ENCODE measurements at regions not wholly inside any gene's neighbourhood (a gene's known extent, or its start where the extent isn't known, plus 50 kb on each side); places are given as distances from the start of the nearest gene placed in this dataset.

DNA sequence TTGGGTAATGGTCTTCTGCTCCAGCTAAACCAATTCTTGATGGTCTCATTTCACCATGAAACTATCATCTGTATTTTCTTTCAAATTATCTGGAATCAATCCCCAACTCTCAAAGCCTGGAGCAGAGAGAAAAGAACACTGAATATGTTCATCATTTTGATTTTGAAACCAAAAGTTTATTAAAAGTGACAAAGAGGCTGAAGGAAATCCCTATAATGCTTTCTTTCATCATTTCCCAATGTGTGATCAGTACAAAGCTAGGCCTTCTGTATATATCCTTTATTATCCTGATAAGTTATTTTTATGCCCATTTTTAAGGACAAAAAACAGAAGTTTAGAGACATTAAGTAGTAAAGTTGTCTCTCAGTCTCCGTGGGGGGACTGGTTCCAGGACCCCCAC is 50.1 kb upstream of the MBNL1 start:
- DNase-seq (no peak), FAIRE-seq (no peak), ATAC-seq (no peak)
- no peaks in the 10 kb centered on the region for H3K9me3 ChIP-seq
- no peaks in the 10 kb centered on the region for H3K27me3 ChIP-seq
- 88 to 91% methylated on average over 1 of the region's 1 CpG for WGBS, 2 donors
- peaks cover 0 to 3% (median 0%) of the 10 kb centered on the region in 3 donors for H3K4me1 ChIP-seq
- TF ChIP-seq, protein P1, sequence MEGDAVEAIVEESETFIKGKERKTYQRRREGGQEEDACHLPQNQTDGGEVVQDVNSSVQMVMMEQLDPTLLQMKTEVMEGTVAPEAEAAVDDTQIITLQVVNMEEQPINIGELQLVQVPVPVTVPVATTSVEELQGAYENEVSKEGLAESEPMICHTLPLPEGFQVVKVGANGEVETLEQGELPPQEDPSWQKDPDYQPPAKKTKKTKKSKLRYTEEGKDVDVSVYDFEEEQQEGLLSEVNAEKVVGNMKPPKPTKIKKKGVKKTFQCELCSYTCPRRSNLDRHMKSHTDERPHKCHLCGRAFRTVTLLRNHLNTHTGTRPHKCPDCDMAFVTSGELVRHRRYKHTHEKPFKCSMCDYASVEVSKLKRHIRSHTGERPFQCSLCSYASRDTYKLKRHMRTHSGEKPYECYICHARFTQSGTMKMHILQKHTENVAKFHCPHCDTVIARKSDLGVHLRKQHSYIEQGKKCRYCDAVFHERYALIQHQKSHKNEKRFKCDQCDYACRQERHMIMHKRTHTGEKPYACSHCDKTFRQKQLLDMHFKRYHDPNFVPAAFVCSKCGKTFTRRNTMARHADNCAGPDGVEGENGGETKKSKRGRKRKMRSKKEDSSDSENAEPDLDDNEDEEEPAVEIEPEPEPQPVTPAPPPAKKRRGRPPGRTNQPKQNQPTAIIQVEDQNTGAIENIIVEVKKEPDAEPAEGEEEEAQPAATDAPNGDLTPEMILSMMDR (IDR thresholded peaks at IDR 0.05) = no peak
- intact Hi-C loops (cut with DNase I) = no loop called here
- H3K4me3 ChIP-seq = no peak overlapping the region
- H3K27ac ChIP-seq = no peak overlapping the region
- H3K36me3 ChIP-seq = no peaks in the 10 kb centered on the region
